ENCODE measurements at regions not wholly inside any gene's neighbourhood (a gene's known extent, or its start where the extent isn't known, plus 50 kb on each side); places are given as distances from the start of the nearest gene placed in this dataset.
A peak's percentile ranks its signal among the peaks of the same experiment; 100 is the strongest.
"Not testable (repeated sequence)": the region's sequence is repeated elsewhere in the genome, so short reads cannot be mapped to it uniquely, and the experiment has no call there.

- Histone ChIP-seq H3K36me3 (replicated peaks in 1 of 2) (no peaks in the 10 kb centered on the region), H3K4me1 (replicated peaks in 1 of 2) (no peaks in the 10 kb centered on the region), H3K9me3 (replicated peaks in 1 of 3) (no peaks in the 10 kb centered on the region), H3K27me3 (no peaks in the 10 kb centered on the region), H3K4me3 (no peak overlapping the region), H3K27ac (no peak overlapping the region)
- WGBS, 4 donors: 56 to 70% (median 61%) methylated on average over 4 of the region's 4 CpGs
- intact Hi-C loops (cut with DNase I): no loop called here
- TF ChIP-seq POLR2A (IDR thresholded peaks at IDR 0.05): no peak
- TF ChIP-seq, protein P1, sequence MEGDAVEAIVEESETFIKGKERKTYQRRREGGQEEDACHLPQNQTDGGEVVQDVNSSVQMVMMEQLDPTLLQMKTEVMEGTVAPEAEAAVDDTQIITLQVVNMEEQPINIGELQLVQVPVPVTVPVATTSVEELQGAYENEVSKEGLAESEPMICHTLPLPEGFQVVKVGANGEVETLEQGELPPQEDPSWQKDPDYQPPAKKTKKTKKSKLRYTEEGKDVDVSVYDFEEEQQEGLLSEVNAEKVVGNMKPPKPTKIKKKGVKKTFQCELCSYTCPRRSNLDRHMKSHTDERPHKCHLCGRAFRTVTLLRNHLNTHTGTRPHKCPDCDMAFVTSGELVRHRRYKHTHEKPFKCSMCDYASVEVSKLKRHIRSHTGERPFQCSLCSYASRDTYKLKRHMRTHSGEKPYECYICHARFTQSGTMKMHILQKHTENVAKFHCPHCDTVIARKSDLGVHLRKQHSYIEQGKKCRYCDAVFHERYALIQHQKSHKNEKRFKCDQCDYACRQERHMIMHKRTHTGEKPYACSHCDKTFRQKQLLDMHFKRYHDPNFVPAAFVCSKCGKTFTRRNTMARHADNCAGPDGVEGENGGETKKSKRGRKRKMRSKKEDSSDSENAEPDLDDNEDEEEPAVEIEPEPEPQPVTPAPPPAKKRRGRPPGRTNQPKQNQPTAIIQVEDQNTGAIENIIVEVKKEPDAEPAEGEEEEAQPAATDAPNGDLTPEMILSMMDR (IDR thresholded peaks at IDR 0.05): no peak
- no peak for DNase-seq
Observed at GRCh38 chr10:26368463-26368862, 69.7 kb upstream of the APBB1IP start.

DNA sequence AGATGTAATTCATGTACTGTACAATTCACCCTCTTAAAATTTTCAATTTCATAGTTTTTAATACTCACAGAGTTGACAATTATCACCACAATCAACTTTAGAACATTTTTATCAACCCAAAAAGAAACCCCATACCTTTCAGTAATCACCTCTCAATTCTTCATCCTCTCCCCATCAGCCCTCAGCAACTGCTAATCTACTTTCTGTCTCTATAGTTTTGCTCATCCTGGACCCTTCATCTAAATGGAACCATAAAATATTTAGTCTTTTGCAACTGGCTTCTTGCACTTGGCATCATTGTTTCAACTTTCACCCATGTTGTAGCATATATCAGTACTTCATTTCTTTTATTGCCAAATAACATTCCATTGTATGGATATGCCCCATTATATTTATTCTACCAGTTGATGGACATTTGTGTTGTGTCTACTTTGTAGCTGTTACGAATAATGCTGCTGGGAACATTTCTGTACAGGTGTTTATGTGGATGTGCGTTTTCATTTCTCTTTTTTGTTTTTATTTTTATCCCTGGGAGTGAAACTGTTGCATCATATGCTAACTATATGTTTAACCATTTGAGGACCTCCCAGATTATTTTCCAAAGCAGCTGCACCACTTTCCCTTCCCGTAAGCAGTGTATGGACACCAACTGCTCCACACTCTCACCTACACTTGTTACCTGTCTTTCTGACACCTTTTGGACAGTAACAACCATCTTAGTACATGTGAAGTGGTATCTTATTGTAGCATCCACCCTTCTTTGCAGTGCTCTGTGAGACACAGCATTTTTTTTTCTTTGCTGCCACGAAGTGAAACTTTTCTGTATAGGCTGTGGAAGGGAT, 65.4 kb upstream of the APBB1IP start:
- intact Hi-C loops (cut with DNase I): no loop called here
- no peak overlapping the region for H3K4me3 ChIP-seq
- no peaks in the 10 kb centered on the region for H3K27me3 ChIP-seq
- H3K36me3 ChIP-seq (replicated peaks in 1 of 2): no peaks in the 10 kb centered on the region
- H3K4me1 ChIP-seq (replicated peaks in 1 of 2): no peaks in the 10 kb centered on the region
- DNase-seq: no peak
- no peak overlapping the region for H3K27ac ChIP-seq
- no peak for TF ChIP-seq POLR2A (IDR thresholded peaks at IDR 0.05)
- TF ChIP-seq, protein P1 (IDR thresholded peaks at IDR 0.05): no peak
- no peaks in the 10 kb centered on the region for H3K9me3 ChIP-seq (replicated peaks in 1 of 3)
- 47 to 62% (median 48%) methylated on average over 4 of the region's 4 CpGs for WGBS, 4 donors

DNA sequence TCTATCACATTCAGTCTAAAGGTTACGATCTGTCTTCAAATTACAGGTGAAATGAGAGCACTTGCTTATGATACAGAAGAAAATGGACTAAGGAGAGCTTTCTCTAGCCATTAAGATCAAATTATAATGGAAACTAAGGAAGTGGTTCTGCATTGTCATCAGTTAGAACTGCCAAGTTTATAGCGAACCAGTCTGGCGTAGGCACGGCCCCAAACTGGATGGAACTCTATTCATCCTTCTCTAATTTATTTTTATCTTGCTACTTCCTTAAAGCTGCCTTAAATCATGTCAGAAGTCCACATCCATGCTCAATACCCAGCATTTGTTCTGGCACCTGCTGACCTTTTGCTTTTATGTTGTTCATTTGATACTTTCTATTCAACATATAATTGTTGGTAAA, 63.7 kb upstream of the APBB1IP start:
- intact Hi-C loops (cut with DNase I): no loop called here
- WGBS, 4 donors: 66 to 83% (median 72%) methylated on average over 4 of the region's 4 CpGs
- TF ChIP-seq POLR2A (IDR thresholded peaks at IDR 0.05): no peak
- TF ChIP-seq, protein P1 (IDR thresholded peaks at IDR 0.05): no peak
- Histone ChIP-seq H3K9me3 (replicated peaks in 1 of 3) (no peaks in the 10 kb centered on the region), H3K27ac (no peak overlapping the region), H3K27me3 (no peaks in the 10 kb centered on the region), H3K4me1 (replicated peaks in 1 of 2) (no peaks in the 10 kb centered on the region), H3K4me3 (no peak overlapping the region), H3K36me3 (replicated peaks in 1 of 2) (no peaks in the 10 kb centered on the region)
- peak in 4 of 7 donors; percentile 19 to 34 (median 22) for DNase-seq

DNA sequence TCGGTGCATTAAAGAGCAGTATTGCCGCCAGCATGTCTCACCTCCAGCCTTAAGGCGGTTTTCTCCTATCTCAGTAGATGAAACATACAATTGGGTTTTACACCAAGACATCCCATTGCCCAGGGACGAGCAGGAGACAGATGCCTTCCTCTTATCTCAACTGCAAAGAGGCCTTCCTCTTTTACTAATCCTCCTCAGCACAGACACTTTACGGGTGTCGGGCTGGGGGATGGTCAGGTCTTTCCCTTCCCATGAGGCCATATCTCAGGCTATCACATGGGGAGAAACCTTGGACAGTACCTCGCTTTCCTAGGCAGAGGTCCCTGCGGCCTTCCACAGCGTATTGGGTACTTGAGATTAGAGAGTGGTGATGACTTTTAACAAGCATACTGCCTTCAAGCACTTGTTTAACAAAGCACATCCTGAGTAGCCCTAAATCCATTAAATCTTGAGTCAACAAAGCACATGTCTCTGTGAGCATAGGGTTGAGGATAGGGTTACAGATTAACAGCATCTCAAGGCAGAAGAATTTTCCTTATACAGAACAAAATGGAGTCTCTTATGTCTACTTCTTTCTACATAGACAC, 60.8 kb upstream of the APBB1IP start:
- DNase-seq; H3K9me3 ChIP-seq (replicated peaks in 1 of 3); H3K27ac ChIP-seq; H3K27me3 ChIP-seq; intact Hi-C loops (cut with DNase I); H3K4me3 ChIP-seq; H3K4me1 ChIP-seq (replicated peaks in 1 of 2); H3K36me3 ChIP-seq (replicated peaks in 1 of 2): not testable (repeated sequence)
- WGBS, 4 donors: 23 to 44% (median 35%) methylated on average over 5 to 9 of the region's 9 CpGs
